ENCODE measurements at regions not wholly inside any gene's neighbourhood (a gene's known extent, or its start where the extent isn't known, plus 50 kb on each side); places are given as distances from the start of the nearest gene placed in this dataset.

GRCh38 chr9:79210541-79211243 lies 361.1 kb upstream of the TLE4 start:
- FAIRE-seq: no peak

More at GRCh38 chr9:79210541-79211243, 361.1 kb upstream of the TLE4 start:
- Histone ChIP-seq H2BK20ac (ENCODE audit: low read length) (no peak overlapping the region), H3K18ac (ENCODE audit: extremely low read depth, low read length) (no peak overlapping the region), H2BK5ac (ENCODE audit: low read depth, low read length) (no peak overlapping the region), H3K4me2 (ENCODE audit: insufficient read depth in 1 of 2, low read depth in 2 of 2, low read length in 2 of 2) (no peak overlapping the region), H3K23me2 (ENCODE audit: low read depth, low read length) (no peaks in the 10 kb centered on the region), H3K23ac (ENCODE audit: insufficient read length) (no peak overlapping the region), H3K27ac (ENCODE audit: low read depth, low read length) (no peak overlapping the region), H3K9me3 (ENCODE audit: insufficient read depth in 2 of 2, low read depth in 1 of 2, low read length in 1 of 2) (no peaks in the 10 kb centered on the region), H3K79me1 (ENCODE audit: low read depth, low read length) (no peaks in the 10 kb centered on the region), H3K27me3 (replicated peaks in 1 of 4; ENCODE audit: control insufficient read depth in 3 of 4, extremely low read depth in 1 of 4, insufficient read depth in 3 of 4, low read length in 3 of 4) (no peaks in the 10 kb centered on the region), H3K4me3 (ENCODE audit: extremely low read depth in 1 of 4, insufficient read depth in 2 of 4, low read depth in 3 of 4, low read length in 4 of 4) (no peak overlapping the region), H4K91ac (replicated peaks; ENCODE audit: insufficient read length, low read length) (no peak overlapping the region), H2BK12ac (ENCODE audit: low read depth, low read length) (no peak overlapping the region), H2AK5ac (ENCODE audit: low read depth, low read length) (no peak overlapping the region), H2AFZ (ENCODE audit: low read length) (no peak overlapping the region), H3K14ac (ENCODE audit: insufficient read length) (no peak overlapping the region), H3K56ac (replicated peaks; ENCODE audit: insufficient read length, low read depth, low read length) (no peak overlapping the region), H3K79me2 (ENCODE audit: control insufficient read depth in 1 of 2, insufficient read depth in 2 of 2, low read length in 2 of 2) (no peaks in the 10 kb centered on the region), H4K5ac (ENCODE audit: insufficient read length, low read depth, low read length) (no peak overlapping the region), H4K8ac (ENCODE audit: extremely low read depth, insufficient read depth, low read length) (no peak overlapping the region), H2BK15ac (ENCODE audit: low read length) (no peak overlapping the region), H3K4ac (replicated peaks; ENCODE audit: insufficient read length, low read depth, low read length) (no peak overlapping the region), H3K4me1 (replicated peaks in 1 of 4; ENCODE audit: control insufficient read depth in 3 of 4, insufficient read depth in 4 of 4, low read length in 3 of 4) (peaks cover 0 to 6% (median 3%) of the 10 kb centered on the region in 4 experiments; a peak in 4 of 7 replicates), H4K20me1 (replicated peaks in 1 of 2; ENCODE audit: control insufficient read depth in 1 of 2, insufficient read depth in 2 of 2, low read length in 2 of 2) (no peaks in the 10 kb centered on the region), H3K36me3 (ENCODE audit: control insufficient read depth in 2 of 4, insufficient read depth in 4 of 4, low read length in 3 of 4) (no peaks in the 10 kb centered on the region), H2BK120ac (replicated peaks; ENCODE audit: low read depth, low read length) (no peak overlapping the region), H3K9ac (replicated peaks in 1 of 4; ENCODE audit: extremely low read depth in 1 of 4, low read depth in 3 of 4, low read length in 3 of 4) (no peak overlapping the region)
- ChIA-PET POLR2A (ENCODE audit: partially characterized antibody) (no interaction called here), CTCF (ENCODE audit: partially characterized antibody) (interaction anchor here (0.6 to 0.7 kb wide), 2 partner anchors 8 to 59 kb away, joined by 3 to 4 read pairs; no protein-coding TSS in a partner anchor)
- DNase-seq (ENCODE audit: low read depth in 1 of 2, low spot score in 2 of 2): no peak
- 90% methylated on average over 5 of the region's 5 CpGs; no CpG with 5 or more reads in 1 of the 2 experiments for WGBS, 2 experiments (ENCODE audit: extremely low coverage in 1 of 2, insufficient coverage in 1 of 2, insufficient read length in 1 of 2, insufficient replicate concordance in 2 of 2, low coverage in 1 of 2, low lambda C conversion rate in 2 of 2, missing lambda C conversion rate in 1 of 2)
- TF ChIP-seq SUZ12 (IDR thresholded peaks at IDR 0.05; ENCODE audit: low read length): no peak
- no peak for TF ChIP-seq NRF1 (IDR thresholded peaks at IDR 0.05; ENCODE audit: low read depth, low read length)
- TF ChIP-seq, protein P1, sequence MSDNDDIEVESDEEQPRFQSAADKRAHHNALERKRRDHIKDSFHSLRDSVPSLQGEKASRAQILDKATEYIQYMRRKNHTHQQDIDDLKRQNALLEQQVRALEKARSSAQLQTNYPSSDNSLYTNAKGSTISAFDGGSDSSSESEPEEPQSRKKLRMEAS (IDR thresholded peaks at IDR 0.05): no peak
- TF ChIP-seq, protein P2, sequence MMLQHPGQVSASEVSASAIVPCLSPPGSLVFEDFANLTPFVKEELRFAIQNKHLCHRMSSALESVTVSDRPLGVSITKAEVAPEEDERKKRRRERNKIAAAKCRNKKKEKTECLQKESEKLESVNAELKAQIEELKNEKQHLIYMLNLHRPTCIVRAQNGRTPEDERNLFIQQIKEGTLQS (IDR thresholded peaks at IDR 0.05; ENCODE audit: insufficient read depth, low read depth, low read length): no peak
- TF ChIP-seq GTF2F1 (IDR thresholded peaks at IDR 0.05; ENCODE audit: borderline replicate concordance, low read depth, low read length): no peak
- no peak for TF ChIP-seq TBP (IDR thresholded peaks at IDR 0.05; ENCODE audit: low read depth, low read length)
- TF ChIP-seq, protein P3, sequence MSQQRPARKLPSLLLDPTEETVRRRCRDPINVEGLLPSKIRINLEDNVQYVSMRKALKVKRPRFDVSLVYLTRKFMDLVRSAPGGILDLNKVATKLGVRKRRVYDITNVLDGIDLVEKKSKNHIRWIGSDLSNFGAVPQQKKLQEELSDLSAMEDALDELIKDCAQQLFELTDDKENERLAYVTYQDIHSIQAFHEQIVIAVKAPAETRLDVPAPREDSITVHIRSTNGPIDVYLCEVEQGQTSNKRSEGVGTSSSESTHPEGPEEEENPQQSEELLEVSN (IDR thresholded peaks at IDR 0.05): no peak
